Ishikawa (cell line): ENCODE measurements at regions not wholly inside any gene's neighbourhood (a gene's known extent, or its start where the extent isn't known, plus 50 kb on each side); places are given as distances from the start of the nearest gene placed in this dataset.

Source experiments
- CEBPB ChIP-seq: IDR thresholded peaks from 2 replicates; pipeline ENCODE4 v1.6.1; 2012
- CREB1 ChIP-seq: IDR thresholded peaks from 2 replicates; pipeline ENCODE4 v1.6.1; 2012; ENCODE audit warnings: low read depth
- EGR1 ChIP-seq: IDR thresholded peaks from 2 replicates; pipeline ENCODE4 v1.6.1; 2012
- EP300 ChIP-seq: IDR thresholded peaks from 2 replicates; pipeline ENCODE4 v1.6.1; 2012; ENCODE audit warnings: borderline replicate concordance
- FOXM1 ChIP-seq: IDR thresholded peaks from 2 replicates; pipeline ENCODE4 v1.6.1; 2012; ENCODE audit warnings: low read depth, borderline replicate concordance
- NFIC ChIP-seq: IDR thresholded peaks from 2 replicates; pipeline ENCODE4 v1.6.1; 2012
- RAD21 ChIP-seq: IDR thresholded peaks from 2 replicates; pipeline ENCODE4 v1.6.1; 2012; ENCODE audit warnings: low read depth
- TAF1 ChIP-seq: IDR thresholded peaks from 2 replicates; pipeline ENCODE4 v1.6.1; 2012; ENCODE audit warnings: low read depth, mild to moderate bottlenecking
- TCF12 ChIP-seq: IDR thresholded peaks from 2 replicates; pipeline ENCODE4 v1.6.1; 2012; ENCODE audit warnings: low read depth
- TEAD4 ChIP-seq: IDR thresholded peaks from 2 replicates; pipeline ENCODE4 v1.6.1; 2012
- YY1 ChIP-seq: IDR thresholded peaks from 2 replicates; pipeline ENCODE4 v1.6.1; 2012; ENCODE audit warnings: low read depth
- ZBTB7A ChIP-seq: IDR thresholded peaks from 2 replicates; pipeline ENCODE4 v1.6.1; 2012; ENCODE audit warnings: low read depth
- TF ChIP-seq, protein P1 (sequence below): IDR thresholded peaks from 2 replicates; pipeline ENCODE4 v1.6.1; 2012
- TF ChIP-seq, protein P2 (sequence below): IDR thresholded peaks from 2 replicates; pipeline ENCODE4 v1.6.1; 2012; ENCODE audit warnings: low read depth, mild to moderate bottlenecking
- TF ChIP-seq, protein P3 (sequence below): IDR thresholded peaks from 2 replicates; pipeline ENCODE4 v1.6.1; 2012

DNA sequence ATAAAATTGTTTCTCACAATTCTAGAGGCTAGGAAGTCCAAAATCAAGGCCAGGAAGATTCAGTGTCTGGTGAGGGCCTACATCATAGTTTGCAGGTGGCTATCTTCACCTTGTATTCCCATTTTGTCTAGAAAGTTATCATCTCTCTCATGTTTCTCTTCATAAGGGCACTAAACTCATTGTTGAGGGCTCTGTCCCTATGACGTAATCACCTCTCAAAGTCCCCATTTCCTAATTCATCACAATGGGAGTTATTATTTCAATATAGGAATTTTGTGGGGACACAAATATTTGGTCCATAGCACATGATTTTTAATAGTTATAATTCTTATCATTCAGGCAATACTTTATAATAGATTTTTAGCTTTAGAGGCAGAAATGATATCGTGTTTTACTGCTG lies 1509.2 kb upstream of the SEL1L start:
- TF ChIP-seq RAD21 (no peak), FOXM1 (no peak), YY1 (no peak), EP300 (no peak), NFIC (no peak), TCF12 (no peak), ZBTB7A (no peak), TAF1 (no peak), EGR1 (no peak), TEAD4 (no peak), CREB1 (no peak), CEBPB (no peak)
- TF ChIP-seq, protein P1, sequence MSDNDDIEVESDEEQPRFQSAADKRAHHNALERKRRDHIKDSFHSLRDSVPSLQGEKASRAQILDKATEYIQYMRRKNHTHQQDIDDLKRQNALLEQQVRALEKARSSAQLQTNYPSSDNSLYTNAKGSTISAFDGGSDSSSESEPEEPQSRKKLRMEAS: no peak
- TF ChIP-seq, protein P2, sequence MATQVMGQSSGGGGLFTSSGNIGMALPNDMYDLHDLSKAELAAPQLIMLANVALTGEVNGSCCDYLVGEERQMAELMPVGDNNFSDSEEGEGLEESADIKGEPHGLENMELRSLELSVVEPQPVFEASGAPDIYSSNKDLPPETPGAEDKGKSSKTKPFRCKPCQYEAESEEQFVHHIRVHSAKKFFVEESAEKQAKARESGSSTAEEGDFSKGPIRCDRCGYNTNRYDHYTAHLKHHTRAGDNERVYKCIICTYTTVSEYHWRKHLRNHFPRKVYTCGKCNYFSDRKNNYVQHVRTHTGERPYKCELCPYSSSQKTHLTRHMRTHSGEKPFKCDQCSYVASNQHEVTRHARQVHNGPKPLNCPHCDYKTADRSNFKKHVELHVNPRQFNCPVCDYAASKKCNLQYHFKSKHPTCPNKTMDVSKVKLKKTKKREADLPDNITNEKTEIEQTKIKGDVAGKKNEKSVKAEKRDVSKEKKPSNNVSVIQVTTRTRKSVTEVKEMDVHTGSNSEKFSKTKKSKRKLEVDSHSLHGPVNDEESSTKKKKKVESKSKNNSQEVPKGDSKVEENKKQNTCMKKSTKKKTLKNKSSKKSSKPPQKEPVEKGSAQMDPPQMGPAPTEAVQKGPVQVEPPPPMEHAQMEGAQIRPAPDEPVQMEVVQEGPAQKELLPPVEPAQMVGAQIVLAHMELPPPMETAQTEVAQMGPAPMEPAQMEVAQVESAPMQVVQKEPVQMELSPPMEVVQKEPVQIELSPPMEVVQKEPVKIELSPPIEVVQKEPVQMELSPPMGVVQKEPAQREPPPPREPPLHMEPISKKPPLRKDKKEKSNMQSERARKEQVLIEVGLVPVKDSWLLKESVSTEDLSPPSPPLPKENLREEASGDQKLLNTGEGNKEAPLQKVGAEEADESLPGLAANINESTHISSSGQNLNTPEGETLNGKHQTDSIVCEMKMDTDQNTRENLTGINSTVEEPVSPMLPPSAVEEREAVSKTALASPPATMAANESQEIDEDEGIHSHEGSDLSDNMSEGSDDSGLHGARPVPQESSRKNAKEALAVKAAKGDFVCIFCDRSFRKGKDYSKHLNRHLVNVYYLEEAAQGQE: no peak
- TF ChIP-seq, protein P3, sequence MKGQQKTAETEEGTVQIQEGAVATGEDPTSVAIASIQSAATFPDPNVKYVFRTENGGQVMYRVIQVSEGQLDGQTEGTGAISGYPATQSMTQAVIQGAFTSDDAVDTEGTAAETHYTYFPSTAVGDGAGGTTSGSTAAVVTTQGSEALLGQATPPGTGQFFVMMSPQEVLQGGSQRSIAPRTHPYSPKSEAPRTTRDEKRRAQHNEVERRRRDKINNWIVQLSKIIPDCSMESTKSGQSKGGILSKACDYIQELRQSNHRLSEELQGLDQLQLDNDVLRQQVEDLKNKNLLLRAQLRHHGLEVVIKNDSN: no peak

DNA sequence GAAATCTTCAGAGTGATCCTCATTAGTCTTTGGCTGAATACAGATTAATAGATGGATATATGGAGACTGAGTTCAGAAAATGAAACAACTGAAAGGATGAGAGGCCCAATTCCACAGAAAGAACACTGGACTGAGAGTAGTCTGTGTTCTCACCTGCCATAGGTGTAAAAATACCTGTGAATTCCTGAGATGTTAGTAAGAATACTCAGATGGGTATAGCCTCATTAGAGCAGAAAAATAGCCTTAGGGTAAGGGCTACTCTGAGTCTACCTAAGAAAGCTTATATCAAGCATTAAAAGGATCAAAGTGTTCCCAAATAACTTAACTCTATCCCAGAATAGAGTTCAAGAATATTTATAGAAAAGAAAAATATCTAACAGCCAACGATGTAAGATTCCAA lies 1510.3 kb upstream of the SEL1L start:
- TF ChIP-seq, protein P3: no peak
- TF ChIP-seq TEAD4: no peak
- TF ChIP-seq, protein P2: no peak
- TF ChIP-seq YY1: no peak
- TF ChIP-seq ZBTB7A: no peak
- TF ChIP-seq, protein P1: no peak
- TF ChIP-seq TCF12: no peak
- TF ChIP-seq EGR1: no peak
- TF ChIP-seq RAD21: no peak
- no peak for TF ChIP-seq TAF1
- TF ChIP-seq EP300: no peak
- no peak for TF ChIP-seq FOXM1
- no peak for TF ChIP-seq NFIC
- no peak for TF ChIP-seq CREB1
- no peak for TF ChIP-seq CEBPB

DNA sequence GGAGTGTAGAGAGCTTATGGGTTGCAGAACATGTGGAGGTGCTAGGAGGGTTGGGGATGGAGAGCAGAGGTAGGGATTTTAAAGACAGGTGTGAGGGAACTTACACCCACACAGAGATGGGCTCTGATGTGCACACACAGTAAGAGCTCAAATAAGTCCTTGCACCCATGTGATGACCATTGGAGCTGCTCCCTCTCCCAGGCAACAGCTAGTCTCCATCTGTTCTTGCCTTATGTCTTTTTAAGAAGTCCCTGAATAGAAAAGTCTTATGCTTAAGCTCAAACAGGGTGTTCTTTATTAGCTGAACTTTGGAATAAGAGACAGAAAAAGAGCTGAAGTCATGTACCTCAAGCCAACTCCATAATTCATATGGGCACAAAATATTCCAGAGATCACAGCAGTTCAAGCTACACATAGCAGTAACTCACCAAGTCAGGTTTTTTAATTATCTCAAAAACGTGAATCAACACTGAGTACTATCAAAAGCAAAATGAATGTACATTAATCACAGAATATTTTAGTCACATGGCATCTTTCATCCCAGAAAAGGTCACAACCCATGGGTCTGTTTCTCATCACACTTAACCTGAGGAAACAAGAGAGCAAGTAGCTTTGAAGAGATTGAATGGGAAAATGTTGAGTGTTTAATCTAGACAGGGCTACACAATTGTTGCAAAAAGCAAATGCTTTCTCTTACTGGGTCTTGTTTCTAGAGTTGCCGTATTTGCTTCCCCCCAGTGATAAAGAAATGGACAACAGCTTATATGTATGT lies 1513.6 kb upstream of the SEL1L start:
- TF ChIP-seq EP300: no peak
- TF ChIP-seq CEBPB: no peak
- TF ChIP-seq TCF12: no peak
- TF ChIP-seq FOXM1: no peak
- no peak for TF ChIP-seq CREB1
- TF ChIP-seq, protein P2: no peak
- no peak for TF ChIP-seq EGR1
- no peak for TF ChIP-seq RAD21
- TF ChIP-seq, protein P3: no peak
- TF ChIP-seq, protein P1: no peak
- TF ChIP-seq NFIC: no peak
- TF ChIP-seq YY1: no peak
- no peak for TF ChIP-seq ZBTB7A
- no peak for TF ChIP-seq TAF1
- no peak for TF ChIP-seq TEAD4
